ENCODE measurements at regions not wholly inside any gene's neighbourhood (a gene's known extent, or its start where the extent isn't known, plus 50 kb on each side); places are given as distances from the start of the nearest gene placed in this dataset.

GRCh38 chr6:91023529-91023928 lies 436.7 kb upstream of the MAP3K7 start:
- no peaks in the 10 kb centered on the region for H3K36me3 ChIP-seq (replicated peaks in 1 of 2; ENCODE audit: control insufficient read depth in 1 of 2, insufficient read depth in 2 of 2, low read length in 2 of 2)
- no peak overlapping the region for H3K4me3 ChIP-seq (replicated peaks in 1 of 3; ENCODE audit: low read depth in 2 of 3, low read length in 3 of 3)
- peaks cover 0 to 3% (median 2%) of the 10 kb centered on the region in 3 donors for H3K27me3 Mint-ChIP-seq (ENCODE audit: low read depth in 3 of 3)
- H3K4me1 ChIP-seq (ENCODE audit: control insufficient read depth in 1 of 2, insufficient read depth in 2 of 2, low read length in 2 of 2): no peaks in the 10 kb centered on the region
- TF ChIP-seq, protein P1, sequence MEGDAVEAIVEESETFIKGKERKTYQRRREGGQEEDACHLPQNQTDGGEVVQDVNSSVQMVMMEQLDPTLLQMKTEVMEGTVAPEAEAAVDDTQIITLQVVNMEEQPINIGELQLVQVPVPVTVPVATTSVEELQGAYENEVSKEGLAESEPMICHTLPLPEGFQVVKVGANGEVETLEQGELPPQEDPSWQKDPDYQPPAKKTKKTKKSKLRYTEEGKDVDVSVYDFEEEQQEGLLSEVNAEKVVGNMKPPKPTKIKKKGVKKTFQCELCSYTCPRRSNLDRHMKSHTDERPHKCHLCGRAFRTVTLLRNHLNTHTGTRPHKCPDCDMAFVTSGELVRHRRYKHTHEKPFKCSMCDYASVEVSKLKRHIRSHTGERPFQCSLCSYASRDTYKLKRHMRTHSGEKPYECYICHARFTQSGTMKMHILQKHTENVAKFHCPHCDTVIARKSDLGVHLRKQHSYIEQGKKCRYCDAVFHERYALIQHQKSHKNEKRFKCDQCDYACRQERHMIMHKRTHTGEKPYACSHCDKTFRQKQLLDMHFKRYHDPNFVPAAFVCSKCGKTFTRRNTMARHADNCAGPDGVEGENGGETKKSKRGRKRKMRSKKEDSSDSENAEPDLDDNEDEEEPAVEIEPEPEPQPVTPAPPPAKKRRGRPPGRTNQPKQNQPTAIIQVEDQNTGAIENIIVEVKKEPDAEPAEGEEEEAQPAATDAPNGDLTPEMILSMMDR (IDR thresholded peaks at IDR 0.05): no peak
- H3K4me3 Mint-ChIP-seq: no peak overlapping the region
- H3K79me2 ChIP-seq (ENCODE audit: insufficient read depth, low read length): no peaks in the 10 kb centered on the region
- H3K4me2 ChIP-seq (replicated peaks; ENCODE audit: extremely low read depth, low read length, poor library complexity, severe bottlenecking): no peak overlapping the region
- no peak overlapping the region for H3K27ac ChIP-seq (ENCODE audit: low read depth in 1 of 2, low read length in 2 of 2)
- no peaks in the 10 kb centered on the region for H3K27me3 ChIP-seq (ENCODE audit: control insufficient read depth in 2 of 2, insufficient read depth in 2 of 2, low read length in 2 of 2)
- no peaks in the 10 kb centered on the region for H4K20me1 ChIP-seq (ENCODE audit: insufficient read depth, low read length)
- no peak overlapping the region for H3K9ac ChIP-seq (ENCODE audit: insufficient read depth, low read length, poor library complexity, severe bottlenecking)
- H3K9me3 ChIP-seq (replicated peaks in 1 of 2; ENCODE audit: control insufficient read depth in 1 of 2, insufficient read depth in 1 of 2, low read length in 2 of 2): no peaks in the 10 kb centered on the region
- H3K36me3 Mint-ChIP-seq: no peaks in the 10 kb centered on the region
- no peak for DNase-seq
- H3K27ac Mint-ChIP-seq: no peak overlapping the region
- H2AFZ ChIP-seq (ENCODE audit: insufficient read depth, low read depth, low read length, poor library complexity, severe bottlenecking): no peak overlapping the region
- no peaks in the 10 kb centered on the region for H3K4me1 Mint-ChIP-seq
- peaks cover 0 to 4% (median 2%) of the 10 kb centered on the region in 7 donors for H3K9me3 Mint-ChIP-seq
- intact Hi-C loops (cut with micrococcal nuclease): no loop called here

GRCh38 chr6:91020744-91021143 lies 433.9 kb upstream of the MAP3K7 start:
- 89% methylated on average over 1 of the region's 1 CpG for WGBS (ENCODE audit: insufficient coverage)
- H4K20me1 ChIP-seq (ENCODE audit: insufficient read depth, low read length): no peaks in the 10 kb centered on the region
- no peaks in the 10 kb centered on the region for H3K4me1 ChIP-seq (ENCODE audit: control insufficient read depth in 1 of 2, insufficient read depth in 2 of 2, low read length in 2 of 2)
- no peak overlapping the region for H3K27ac ChIP-seq (ENCODE audit: low read depth in 1 of 2, low read length in 2 of 2)
- H3K27me3 ChIP-seq (ENCODE audit: control insufficient read depth in 2 of 2, insufficient read depth in 2 of 2, low read length in 2 of 2): no peaks in the 10 kb centered on the region
- Mint-ChIP-seq H3K4me3 (no peak overlapping the region), H3K9me3 (peaks cover 0 to 5% (median 0%) of the 10 kb centered on the region in 7 donors), H3K36me3 (no peaks in the 10 kb centered on the region), H3K27me3 (ENCODE audit: low read depth in 3 of 3) (no peaks in the 10 kb centered on the region), H3K4me1 (no peaks in the 10 kb centered on the region), H3K27ac (no peak overlapping the region)
- H2AFZ ChIP-seq (ENCODE audit: insufficient read depth, low read depth, low read length, poor library complexity, severe bottlenecking): no peak overlapping the region
- no peaks in the 10 kb centered on the region for H3K9me3 ChIP-seq (replicated peaks in 1 of 2; ENCODE audit: control insufficient read depth in 1 of 2, insufficient read depth in 1 of 2, low read length in 2 of 2)
- no peak overlapping the region for H3K4me2 ChIP-seq (replicated peaks; ENCODE audit: extremely low read depth, low read length, poor library complexity, severe bottlenecking)
- no peak overlapping the region for H3K9ac ChIP-seq (ENCODE audit: insufficient read depth, low read length, poor library complexity, severe bottlenecking)
- TF ChIP-seq, protein P1 (IDR thresholded peaks at IDR 0.05): no peak
- DNase-seq: no peak
- no peaks in the 10 kb centered on the region for H3K79me2 ChIP-seq (ENCODE audit: insufficient read depth, low read length)
- H3K4me3 ChIP-seq (replicated peaks in 1 of 3; ENCODE audit: low read depth in 2 of 3, low read length in 3 of 3): no peak overlapping the region
- intact Hi-C loops (cut with micrococcal nuclease): no loop called here
- H3K36me3 ChIP-seq (replicated peaks in 1 of 2; ENCODE audit: control insufficient read depth in 1 of 2, insufficient read depth in 2 of 2, low read length in 2 of 2): no peaks in the 10 kb centered on the region
